ENCODE measurements at regions not wholly inside any gene's neighbourhood (a gene's known extent, or its start where the extent isn't known, plus 50 kb on each side); places are given as distances from the start of the nearest gene placed in this dataset.
A peak's percentile ranks its signal among the peaks of the same experiment; 100 is the strongest.
"Not testable (repeated sequence)": the region's sequence is repeated elsewhere in the genome, so short reads cannot be mapped to it uniquely, and the experiment has no call there.

DNA sequence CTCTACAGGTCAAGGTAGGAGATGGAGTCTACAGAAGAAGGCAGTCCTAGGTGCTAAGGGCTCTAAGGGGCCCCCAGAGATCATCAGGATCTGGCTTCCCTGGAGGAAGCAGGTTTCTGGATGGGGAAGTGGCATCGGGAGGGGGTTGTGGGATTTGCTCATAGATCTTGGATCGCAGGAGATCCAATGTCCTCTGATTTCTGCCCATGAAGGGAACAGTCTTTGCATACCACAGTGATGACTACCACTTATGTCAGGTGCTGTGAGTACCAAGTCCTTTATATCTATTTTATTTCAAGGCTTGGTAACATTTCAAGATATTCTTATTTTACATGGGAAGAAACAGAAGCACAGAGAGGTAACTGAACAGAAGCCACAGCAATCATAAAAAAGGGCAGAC, 164.0 kb downstream of the RGS9 start:
- DNase-seq, result no peak

DNA sequence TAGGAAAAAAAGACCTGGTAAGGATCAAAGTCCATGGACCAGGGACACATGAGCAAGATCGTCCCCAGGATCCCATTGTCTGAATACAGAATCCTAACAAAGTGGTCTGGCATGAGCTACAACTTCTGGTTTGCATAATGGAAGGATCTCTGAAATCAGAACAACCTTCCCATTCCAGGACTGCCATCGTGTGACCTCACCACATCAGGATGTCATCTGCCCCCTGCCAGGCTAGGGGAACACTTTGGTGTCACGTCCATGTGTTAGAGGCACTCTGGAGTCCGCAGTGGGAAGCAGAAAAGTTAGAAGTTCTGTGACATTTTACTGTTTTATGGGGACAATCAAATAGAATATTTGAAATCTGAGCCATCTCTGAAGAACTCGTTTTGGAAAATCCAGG, 160.7 kb downstream of the RGS9 start:
- no peak for DNase-seq

DNA sequence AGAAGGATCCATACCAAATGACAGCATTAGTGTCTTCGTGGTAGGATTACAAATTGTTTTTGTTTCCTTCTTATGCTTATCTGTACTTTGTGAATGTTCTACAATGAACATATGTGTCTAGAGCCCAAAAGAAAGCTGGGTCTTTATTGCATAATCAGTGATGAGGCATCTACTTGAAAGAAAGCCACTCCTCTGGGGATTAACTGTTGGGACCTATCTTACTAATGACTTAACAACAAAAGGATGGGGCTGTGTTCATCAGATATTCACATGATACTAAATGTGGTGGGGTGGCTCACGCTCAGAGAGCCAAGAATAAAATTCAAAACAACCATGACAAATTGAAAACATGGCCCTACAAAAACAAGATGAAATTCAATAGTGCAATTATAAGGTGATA, 160.2 kb downstream of the RGS9 start:
- DNase-seq, result no peak

DNA sequence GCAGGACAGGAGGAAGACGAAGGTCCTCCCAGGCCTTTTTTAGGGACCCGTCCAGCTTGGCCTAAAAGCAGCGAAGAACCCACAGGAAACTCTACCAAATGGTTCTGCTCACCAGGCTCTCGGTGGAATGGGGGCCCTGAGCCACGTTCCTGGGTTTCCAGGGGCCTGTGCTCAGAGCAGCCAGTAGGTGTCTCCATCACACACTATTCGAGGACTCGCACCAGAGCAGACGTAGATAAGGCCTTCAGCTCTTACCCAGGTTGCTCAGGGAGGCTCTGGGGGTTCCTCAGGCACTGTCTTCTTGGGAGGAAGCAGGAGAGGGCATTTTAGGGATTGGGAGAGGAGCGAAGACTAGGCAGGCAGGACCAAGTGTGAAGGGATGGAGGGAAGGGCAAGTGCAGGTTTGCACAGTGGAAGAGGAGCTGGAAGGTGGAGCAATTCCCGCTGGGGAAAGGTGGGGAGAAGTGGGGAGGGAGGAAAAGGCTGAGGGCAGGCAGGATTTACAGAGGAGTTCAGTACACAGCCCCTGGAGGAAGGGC, 157.1 kb downstream of the RGS9 start:
- peak; percentile 31 for DNase-seq

DNA sequence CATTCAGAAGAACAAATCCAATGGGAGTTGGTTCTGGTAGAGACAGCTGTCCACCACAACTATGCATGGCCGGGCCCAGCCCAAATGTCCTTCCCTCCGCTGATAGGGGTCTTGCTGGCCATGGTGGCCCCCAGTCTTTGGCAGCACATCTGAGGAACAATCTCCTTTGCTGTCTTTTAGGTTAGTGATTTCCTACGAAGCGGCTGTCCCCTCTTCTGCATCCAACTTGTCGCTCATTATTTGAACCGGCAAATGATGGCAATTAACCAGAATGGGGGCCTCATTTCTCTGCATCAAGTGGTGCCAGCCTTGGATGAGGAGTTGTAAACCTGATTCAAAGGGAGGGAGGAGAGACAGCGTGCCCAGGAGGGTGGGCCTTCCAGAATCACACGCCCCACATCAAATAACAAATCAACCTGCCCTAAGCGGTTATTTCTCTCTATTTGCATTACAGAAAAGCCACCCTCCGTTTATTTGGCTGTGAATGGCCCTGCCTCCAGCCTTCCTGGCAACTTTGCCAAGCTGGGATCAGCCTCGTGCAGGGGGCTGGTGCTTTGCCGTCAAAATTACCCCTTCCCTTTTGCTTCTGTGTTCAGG, 156.5 kb downstream of the RGS9 start:
- no peak for DNase-seq

DNA sequence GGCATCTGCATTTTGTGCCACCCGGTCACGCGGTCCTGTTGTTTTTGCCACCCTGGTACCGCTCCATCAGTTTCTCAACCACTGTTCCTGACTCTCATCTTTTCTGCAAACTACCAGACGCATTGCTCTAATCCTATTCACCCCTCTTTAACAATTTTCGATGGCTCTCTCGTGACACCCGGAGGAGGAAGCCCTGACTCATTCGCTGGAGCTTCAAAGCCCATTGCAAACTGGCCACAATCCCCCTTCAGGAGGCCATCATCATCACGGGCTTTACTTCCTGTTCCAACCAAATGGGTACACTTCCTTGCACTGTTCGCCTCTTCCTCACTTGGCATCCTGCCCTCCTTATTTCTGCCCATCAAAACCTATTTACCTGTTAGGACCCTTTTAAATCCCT, 155.3 kb downstream of the RGS9 start:
- DNase-seq, result no peak

DNA sequence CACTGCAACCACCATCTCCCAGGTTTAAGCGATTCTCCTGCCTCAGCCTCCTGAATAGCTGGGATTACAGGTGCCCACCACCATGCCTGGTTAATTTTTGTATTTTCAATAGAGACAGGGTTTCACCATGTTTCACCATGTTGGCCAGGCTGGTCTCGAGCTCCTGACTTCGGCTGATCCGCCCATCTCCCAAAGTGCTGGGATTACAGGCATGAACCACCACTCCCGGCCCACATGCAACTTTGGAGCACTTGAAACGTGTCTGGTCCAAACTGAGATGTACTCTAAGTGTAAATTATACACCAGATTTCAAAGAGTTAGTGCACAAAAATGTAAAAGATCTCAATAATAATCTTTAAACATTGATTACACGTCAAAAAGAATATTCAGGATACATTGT, 154.1 kb downstream of the RGS9 start:
- DNase-seq, result not testable (repeated sequence)

DNA sequence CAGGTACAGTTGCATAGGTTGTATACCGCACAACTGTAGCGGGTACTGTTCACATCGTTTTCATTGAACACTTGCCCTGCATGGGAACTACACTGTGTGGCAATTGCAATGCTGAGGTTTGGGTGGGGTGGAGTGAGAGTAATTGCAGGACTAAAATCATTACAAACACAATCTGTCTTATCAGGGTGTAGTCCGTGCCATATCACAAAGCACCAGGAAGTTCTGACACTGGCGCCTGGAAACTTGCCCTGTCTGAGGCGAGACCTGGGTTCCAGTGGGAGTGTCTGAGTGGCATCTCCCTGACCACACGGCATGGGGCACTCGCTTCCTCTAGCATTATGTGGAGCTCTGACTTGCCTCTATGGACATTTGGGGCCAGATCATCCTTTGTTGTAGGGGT, 153.4 kb downstream of the RGS9 start:
- no peak for DNase-seq

DNA sequence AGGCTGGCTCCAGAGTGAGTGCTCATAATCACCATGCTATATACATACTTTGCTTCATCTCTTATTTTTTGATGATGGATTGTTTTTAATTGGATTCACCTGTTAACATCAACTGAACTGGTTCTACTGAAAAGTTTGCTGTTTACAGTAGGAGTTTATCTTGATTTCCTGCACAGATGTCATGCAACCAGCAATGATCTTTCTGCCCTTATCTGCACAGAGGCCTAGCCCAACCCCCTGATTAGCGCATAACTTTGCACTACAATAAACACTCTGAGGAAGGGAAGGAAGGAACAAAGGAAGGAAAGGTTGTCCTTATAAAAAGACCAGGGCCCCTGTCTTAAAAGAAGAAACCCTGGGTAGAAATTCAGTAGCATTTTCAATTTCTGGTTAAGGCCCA, 152.9 kb downstream of the RGS9 start:
- no peak for DNase-seq

DNA sequence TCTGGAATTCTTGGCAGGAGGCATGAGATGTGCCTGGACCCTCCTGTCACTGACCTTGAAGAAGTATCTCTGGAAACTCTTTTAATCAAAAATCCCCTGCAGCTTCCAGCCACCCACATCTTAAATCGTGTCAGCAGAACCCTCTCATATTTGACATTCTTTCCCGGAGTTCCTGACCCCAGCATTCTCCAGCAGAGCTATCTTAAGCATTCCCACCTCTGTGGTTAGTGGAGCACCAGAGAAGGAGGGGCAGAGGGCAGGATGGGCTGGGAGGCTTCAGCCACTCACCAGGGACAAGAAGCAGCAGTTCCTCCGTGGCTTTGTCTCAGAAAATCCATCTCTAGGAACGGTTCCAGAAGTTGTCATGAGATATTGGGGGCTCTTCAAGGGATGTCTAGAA, 149.9 kb downstream of the RGS9 start:
- no peak for DNase-seq

DNA sequence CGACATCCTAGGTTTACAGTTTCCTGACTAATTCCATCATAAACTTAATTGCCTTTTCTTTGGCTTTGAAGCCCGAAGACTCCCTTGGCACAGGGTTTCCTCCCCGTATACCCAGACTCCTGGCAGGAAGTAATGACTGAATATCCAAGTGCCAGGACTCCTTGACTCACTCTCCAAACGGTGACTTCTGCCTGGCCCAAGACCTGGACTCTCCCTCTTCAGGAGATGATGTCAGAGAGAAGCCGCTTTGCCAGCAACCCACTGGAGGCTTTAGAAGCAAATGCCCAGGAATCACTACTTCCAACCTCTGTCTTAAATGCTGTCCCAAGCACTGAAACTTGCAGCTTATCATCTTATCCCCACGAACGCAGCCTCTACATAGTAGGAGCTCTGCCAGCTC, 146.5 kb downstream of the RGS9 start:
- no peak for DNase-seq

DNA sequence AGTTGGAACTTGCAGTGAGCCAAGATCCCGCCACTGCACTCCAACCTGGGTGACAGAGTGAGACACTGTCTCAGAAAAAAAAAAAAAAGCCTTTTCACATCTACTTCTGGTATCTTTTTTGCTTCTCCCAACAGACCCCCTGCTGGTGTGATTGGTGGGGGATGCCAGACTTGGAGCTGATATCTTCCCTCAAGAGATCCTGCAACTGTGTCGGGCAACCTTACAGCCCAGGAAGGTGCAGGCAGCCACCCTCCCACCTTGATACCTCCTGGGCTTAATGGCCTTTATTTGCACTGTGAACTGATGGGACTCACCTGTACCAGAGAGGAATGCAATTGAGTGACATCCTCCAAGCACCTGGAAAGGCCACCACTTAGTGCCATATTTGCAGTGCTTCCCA, 142.3 kb downstream of the RGS9 start:
- no peak for DNase-seq

DNA sequence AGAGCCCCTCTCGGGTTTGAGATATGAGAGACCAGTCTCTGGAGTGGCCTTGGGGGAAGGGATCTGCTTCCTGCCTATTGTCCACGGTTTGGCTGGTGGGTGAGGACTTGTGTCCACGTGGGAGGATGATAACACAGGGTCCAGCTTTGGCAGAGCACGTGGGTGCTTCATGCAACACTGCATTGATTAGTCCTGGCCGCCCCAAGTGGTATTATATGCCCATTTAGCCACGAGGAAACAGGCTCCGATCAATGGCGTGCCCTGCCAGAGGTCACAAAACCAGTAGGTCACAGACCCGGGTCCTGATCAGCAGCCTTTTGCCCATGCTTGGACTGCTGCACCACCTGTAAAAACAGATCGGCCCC, 141.6 kb downstream of the RGS9 start:
- no peak for DNase-seq

DNA sequence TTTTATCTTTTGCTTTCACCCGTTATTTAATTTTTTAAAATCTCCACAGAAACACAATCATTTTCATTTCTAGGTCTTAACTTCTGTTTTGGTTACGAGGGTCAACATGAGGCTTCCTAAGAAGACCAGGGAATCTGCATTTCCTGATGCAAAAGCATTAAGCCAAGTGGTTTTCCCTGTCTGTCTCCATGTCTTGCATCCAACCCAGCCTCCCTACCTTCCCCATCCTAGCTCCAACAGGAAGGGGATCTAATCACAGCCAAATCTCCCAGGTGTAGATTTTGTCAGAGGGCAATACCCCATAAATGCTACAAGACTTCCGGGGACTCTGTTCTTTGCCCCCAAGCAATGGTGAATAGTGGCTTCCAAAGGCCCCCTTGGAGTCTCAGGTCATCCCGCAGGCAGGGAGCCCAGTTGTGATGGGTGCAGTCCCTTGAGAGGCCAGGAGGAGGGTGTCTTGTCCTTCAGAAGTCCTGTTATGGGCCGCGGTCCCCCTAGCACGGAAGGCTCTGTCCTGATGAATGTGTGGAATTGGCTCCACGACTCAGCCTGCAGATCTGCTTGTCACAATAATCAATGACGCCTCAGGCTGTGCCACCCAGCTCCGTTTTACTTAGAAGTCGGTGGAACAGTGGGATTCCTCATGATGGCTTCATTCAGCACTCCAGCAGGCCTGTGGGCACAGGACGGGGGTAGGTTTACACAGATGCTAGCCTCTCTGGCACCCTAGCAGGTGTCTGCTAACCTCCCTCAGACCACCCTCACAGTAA, 141.1 kb downstream of the RGS9 start:
- peak; percentile 55 for DNase-seq

DNA sequence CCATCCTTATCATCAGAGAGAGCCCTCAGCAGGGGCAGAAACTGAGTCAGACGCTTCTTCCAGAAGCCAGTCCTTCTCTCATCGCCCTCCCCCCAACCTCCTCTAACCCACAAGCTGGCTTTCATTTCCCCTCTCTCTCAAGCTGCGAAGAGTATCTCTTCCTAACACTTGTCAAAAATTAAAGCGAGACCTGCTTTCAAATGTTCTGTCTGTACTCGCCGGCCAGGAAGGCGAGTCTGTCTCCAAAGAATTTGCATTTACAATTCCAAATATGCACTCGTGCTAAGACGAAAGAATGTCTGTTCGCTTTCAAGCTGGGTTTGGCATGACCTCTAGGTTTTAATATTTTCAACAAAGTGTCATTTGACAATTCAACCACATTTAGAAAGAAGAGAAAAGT, 140.4 kb downstream of the RGS9 start:
- no peak for DNase-seq
